ENCODE measurements at regions not wholly inside any gene's neighbourhood (a gene's known extent, or its start where the extent isn't known, plus 50 kb on each side); places are given as distances from the start of the nearest gene placed in this dataset.

DNA sequence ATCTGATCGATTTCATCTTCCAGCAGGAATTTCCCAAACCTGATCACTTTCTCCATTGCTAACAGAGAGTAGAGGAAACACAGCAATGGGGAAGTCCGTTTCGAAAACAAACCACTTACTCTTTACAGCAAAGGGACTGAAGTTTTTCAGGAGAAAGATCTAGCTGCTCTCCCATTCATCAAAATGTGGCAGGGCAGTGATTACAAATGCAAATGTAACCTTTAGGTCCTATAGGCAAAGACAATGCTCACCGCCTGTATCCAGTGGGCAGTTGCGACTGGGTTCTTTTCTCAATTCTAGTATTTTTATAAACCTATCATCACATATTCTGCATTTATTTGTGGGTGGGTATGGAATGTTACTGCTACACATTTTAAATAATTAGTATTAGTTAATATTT, 218.0 kb upstream of the ZFHX3 start:
- Histone ChIP-seq H3K4me3 (ENCODE audit: low read length) (no peak overlapping the region; the same call in 1 of the 2 replicates), H3K27me3 (ENCODE audit: insufficient read depth, low read length) (no peaks in the 10 kb centered on the region), H3K9ac (ENCODE audit: low read depth, low read length) (no peak overlapping the region), H3K36me3 (ENCODE audit: insufficient read depth, low read depth, low read length) (no peaks in the 10 kb centered on the region), H3K4me1 (ENCODE audit: insufficient read depth, low read length) (no peaks in the 10 kb centered on the region), H3K27ac (ENCODE audit: low read length) (no peak overlapping the region), H3K9me3 (ENCODE audit: insufficient read depth, low read depth, low read length) (no peaks in the 10 kb centered on the region)

DNA sequence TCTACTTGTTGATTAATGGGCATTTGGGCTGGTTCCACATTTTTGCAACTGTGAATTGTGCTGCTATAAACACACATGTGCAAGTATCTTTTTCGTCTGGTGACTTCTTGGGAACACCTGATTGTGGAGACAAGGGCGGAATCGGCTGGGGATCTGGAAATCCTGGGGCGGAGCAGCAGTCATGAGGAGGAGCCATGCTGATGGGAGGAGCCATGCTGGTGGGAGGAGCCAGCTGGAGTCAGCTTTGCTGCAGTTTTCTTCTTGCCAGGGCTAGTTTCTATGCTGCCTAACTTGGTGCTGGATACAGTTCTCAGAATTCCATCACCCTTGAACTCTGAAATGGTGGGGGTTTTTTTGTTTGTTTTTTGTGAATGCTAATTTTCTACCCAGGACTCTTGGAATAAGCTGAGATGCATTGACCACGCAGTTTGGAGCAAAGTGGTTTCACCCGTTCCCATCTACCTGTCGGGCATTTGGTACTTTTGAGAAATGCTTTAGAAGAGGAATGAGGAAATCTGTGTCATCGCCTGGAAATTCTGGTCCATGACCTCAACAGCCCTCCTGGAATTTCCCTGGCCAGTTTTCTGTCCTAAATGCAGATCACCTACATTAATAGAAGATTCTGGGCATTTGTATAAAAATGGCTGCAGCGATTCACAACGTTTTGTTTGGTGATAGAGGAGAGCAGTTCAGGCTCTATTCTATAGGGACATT, 217.4 kb upstream of the ZFHX3 start:
- Histone ChIP-seq H3K36me3 (ENCODE audit: insufficient read depth, low read depth, low read length) (no peaks in the 10 kb centered on the region), H3K9me3 (ENCODE audit: insufficient read depth, low read depth, low read length) (no peaks in the 10 kb centered on the region), H3K9ac (ENCODE audit: low read depth, low read length) (no peak overlapping the region), H3K27me3 (ENCODE audit: insufficient read depth, low read length) (no peaks in the 10 kb centered on the region), H3K4me3 (ENCODE audit: low read length) (no peak overlapping the region), H3K27ac (ENCODE audit: low read length) (no peak overlapping the region), H3K4me1 (ENCODE audit: insufficient read depth, low read length) (no peaks in the 10 kb centered on the region)

DNA sequence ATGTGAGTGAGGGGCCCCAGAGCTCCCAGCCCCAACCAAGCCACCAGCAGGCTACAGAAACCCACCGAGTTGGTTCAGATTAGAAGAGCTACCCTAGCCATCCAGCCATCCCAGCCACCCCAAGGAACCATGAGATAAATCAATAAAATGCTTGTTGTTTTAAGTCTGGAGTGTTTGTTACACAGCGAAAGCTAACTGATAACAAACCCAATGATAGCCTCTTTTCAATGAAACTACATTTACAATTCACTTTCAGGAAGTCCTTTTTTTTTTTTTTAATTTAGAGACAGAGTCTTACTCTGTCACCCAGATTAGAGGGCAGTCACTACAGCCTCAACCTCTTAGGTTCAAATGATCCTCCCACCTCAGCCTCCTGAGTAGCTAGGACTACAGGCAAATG, 215.0 kb upstream of the ZFHX3 start:
- Histone ChIP-seq H3K27me3 (ENCODE audit: insufficient read depth, low read length) (no peaks in the 10 kb centered on the region), H3K9ac (ENCODE audit: low read depth, low read length) (no peak overlapping the region), H3K4me3 (ENCODE audit: low read length) (no peak overlapping the region), H3K36me3 (ENCODE audit: insufficient read depth, low read depth, low read length) (no peaks in the 10 kb centered on the region), H3K4me1 (ENCODE audit: insufficient read depth, low read length) (no peaks in the 10 kb centered on the region), H3K27ac (ENCODE audit: low read length) (no peak overlapping the region), H3K9me3 (ENCODE audit: insufficient read depth, low read depth, low read length) (no peaks in the 10 kb centered on the region)

DNA sequence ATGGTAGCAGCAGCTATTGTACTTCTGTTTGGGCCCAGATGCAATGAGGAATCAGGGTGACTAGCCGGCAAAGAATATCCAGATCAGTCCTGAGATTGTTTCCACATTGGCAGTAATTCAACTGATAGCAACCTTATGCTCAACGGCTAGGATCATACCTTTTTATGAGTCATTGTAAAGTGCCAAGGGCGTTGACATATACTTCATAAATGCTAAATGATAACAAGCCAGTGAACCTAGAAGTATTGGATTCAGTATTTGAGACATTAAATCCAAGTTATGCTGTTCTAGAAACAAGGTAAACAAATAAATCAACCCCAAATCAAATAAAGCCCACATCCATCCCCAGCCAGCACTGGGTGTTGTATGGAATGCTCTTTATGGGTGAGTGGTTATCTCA, 207.1 kb upstream of the ZFHX3 start:
- no peaks in the 10 kb centered on the region for H3K9me3 ChIP-seq (ENCODE audit: insufficient read depth, low read depth, low read length)
- H3K27me3 ChIP-seq (ENCODE audit: insufficient read depth, low read length): no peaks in the 10 kb centered on the region
- H3K27ac ChIP-seq (ENCODE audit: low read length): no peak overlapping the region
- H3K4me1 ChIP-seq (ENCODE audit: insufficient read depth, low read length): no peaks in the 10 kb centered on the region
- H3K4me3 ChIP-seq (ENCODE audit: low read length): no peak overlapping the region
- no peaks in the 10 kb centered on the region for H3K36me3 ChIP-seq (ENCODE audit: insufficient read depth, low read depth, low read length)
- H3K9ac ChIP-seq (ENCODE audit: low read depth, low read length): no peak overlapping the region

DNA sequence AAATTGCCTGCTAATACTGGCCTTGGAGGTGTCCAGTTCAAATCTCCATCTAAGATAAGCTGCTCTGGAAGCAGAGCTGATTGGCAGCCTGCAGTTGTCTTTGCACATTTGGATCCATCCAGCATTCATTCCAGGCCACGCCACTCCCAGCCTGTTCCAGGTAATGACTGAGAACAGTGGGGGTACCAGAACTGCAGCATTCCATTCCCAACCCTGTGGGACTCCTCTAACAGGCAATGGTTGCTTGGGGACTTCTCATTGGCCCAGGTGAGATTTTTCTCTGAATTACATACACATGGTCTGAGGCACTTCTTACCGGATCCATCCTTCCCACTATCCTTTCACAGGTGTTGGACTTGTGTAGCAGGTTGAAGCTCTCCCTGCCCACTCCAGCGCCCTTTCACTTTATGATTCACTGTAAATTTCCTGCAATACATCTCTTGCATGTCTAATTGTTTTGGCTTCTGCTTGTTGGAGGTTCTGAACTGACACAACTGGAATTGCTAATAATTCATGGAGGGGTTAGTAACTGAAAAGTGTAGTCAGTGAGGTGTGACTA, 206.1 kb upstream of the ZFHX3 start:
- Histone ChIP-seq H3K4me1 (ENCODE audit: insufficient read depth, low read length) (no peaks in the 10 kb centered on the region), H3K27ac (ENCODE audit: low read length) (no peak overlapping the region), H3K9me3 (ENCODE audit: insufficient read depth, low read depth, low read length) (no peaks in the 10 kb centered on the region), H3K36me3 (ENCODE audit: insufficient read depth, low read depth, low read length) (no peaks in the 10 kb centered on the region), H3K9ac (ENCODE audit: low read depth, low read length) (no peak overlapping the region), H3K4me3 (ENCODE audit: low read length) (no peak overlapping the region), H3K27me3 (ENCODE audit: insufficient read depth, low read length) (no peaks in the 10 kb centered on the region)

DNA sequence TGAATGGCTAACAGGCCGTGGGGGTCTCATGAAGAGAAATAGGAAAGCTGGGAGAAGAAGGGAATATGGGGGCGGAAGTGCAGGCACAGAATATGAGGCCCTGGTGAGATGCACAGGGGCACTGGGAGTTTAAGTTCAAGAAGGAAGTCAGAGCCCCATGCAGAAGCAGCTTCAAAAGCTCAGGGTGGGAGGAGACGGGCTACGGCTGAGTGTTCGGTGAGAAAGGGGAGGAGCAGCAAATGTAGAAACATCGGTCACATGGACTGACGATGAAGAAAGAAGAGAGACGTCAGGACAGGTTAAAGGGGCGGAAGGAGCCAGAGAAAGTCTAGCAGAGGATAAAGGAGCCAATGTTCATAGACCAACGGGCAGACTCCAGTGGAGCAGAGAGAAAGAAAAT, 204.5 kb upstream of the ZFHX3 start:
- Histone ChIP-seq H3K4me3 (ENCODE audit: low read length) (no peak overlapping the region), H3K36me3 (ENCODE audit: insufficient read depth, low read depth, low read length) (no peaks in the 10 kb centered on the region), H3K4me1 (ENCODE audit: insufficient read depth, low read length) (no peaks in the 10 kb centered on the region), H3K9ac (ENCODE audit: low read depth, low read length) (no peak overlapping the region), H3K27me3 (ENCODE audit: insufficient read depth, low read length) (no peaks in the 10 kb centered on the region), H3K27ac (ENCODE audit: low read length) (no peak overlapping the region), H3K9me3 (ENCODE audit: insufficient read depth, low read depth, low read length) (no peaks in the 10 kb centered on the region)

DNA sequence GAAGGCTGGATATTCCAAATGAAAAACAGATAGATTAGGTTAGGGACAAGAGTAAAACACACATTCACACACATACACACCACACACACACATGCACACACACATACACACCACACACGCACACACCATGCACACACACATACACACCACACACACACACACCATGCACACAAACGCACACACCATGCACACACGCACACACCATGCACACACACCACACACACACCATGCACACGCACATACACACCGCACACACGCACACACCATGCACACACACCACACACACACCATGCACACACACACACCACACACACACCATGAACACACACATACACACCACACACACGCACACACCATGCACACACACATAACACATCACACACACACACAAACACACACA, 203.7 kb upstream of the ZFHX3 start:
- Histone ChIP-seq H3K36me3 (ENCODE audit: insufficient read depth, low read depth, low read length) (no peaks in the 10 kb centered on the region), H3K27me3 (ENCODE audit: insufficient read depth, low read length) (no peaks in the 10 kb centered on the region), H3K9ac (ENCODE audit: low read depth, low read length) (no peak overlapping the region), H3K9me3 (ENCODE audit: insufficient read depth, low read depth, low read length) (no peaks in the 10 kb centered on the region), H3K4me3 (ENCODE audit: low read length) (no peak overlapping the region), H3K27ac (ENCODE audit: low read length) (no peak overlapping the region), H3K4me1 (ENCODE audit: insufficient read depth, low read length) (no peaks in the 10 kb centered on the region)

DNA sequence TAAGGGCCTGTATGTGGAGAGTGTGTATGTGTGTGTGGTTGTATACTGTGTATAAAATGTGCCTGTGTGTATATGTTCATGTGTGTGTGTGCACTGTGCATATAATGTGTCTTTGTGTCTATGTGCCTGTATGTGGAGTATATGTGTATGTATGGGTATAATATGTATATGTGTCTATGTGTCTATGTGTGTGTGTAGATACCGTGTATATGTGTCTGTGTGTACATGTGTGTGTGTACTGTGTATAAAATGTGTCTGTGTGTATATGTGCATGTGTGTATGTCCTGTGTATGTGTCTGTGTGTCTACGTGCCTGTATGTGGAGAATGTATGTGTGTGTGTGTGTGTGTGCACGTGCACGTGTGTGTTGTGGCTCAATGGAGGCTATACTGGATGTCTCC, 200.4 kb upstream of the ZFHX3 start:
- Histone ChIP-seq H3K36me3 (ENCODE audit: insufficient read depth, low read depth, low read length) (no peaks in the 10 kb centered on the region), H3K4me3 (ENCODE audit: low read length) (no peak overlapping the region), H3K9me3 (ENCODE audit: insufficient read depth, low read depth, low read length) (no peaks in the 10 kb centered on the region), H3K9ac (ENCODE audit: low read depth, low read length) (no peak overlapping the region), H3K27ac (ENCODE audit: low read length) (no peak overlapping the region), H3K27me3 (ENCODE audit: insufficient read depth, low read length) (no peaks in the 10 kb centered on the region), H3K4me1 (ENCODE audit: insufficient read depth, low read length) (no peaks in the 10 kb centered on the region)

DNA sequence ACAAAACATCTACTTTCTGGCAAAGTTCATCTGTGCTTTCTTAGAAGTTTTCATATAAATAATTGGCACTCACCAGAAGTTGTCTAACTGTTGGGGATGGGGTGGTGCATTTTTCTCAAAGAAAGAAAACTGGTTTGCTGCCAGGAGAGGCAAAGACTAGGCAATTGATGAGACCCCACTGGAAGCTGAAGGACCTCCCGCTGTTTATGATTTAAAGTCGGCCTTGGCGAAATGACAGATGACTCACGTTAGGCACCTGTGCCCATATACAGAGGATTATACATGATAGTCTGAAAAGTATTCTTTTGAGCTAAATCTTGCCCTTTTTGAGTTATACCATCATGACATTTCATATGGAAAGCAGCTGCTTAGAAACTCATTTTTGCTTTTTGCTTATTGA, 193.0 kb upstream of the ZFHX3 start:
- no peak overlapping the region for H3K4me3 ChIP-seq (ENCODE audit: low read length)
- no peak overlapping the region for H3K9ac ChIP-seq (ENCODE audit: low read depth, low read length)
- H3K27ac ChIP-seq (ENCODE audit: low read length): no peak overlapping the region
- no peaks in the 10 kb centered on the region for H3K9me3 ChIP-seq (ENCODE audit: insufficient read depth, low read depth, low read length)
- no peaks in the 10 kb centered on the region for H3K4me1 ChIP-seq (ENCODE audit: insufficient read depth, low read length)
- no peaks in the 10 kb centered on the region for H3K36me3 ChIP-seq (ENCODE audit: insufficient read depth, low read depth, low read length)
- H3K27me3 ChIP-seq (ENCODE audit: insufficient read depth, low read length): no peaks in the 10 kb centered on the region

DNA sequence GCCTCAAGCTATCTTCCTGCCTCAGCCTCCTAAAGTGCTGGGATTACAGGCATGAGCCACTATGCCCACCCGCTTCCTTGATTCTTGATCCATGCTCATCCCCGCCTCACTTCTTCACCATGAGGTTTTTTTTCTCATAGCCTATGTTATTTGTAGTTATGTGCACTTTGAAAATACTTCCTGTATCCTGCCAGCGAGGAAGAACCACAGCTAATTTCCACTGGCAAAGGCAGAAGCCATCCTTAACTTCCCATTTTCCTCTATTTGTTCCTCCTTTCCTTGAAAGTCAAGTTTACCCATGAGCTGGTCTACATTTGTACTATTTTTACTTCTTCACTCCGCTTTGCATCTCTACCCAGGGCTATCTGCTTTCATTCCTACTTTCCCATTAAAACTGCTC, 189.7 kb upstream of the ZFHX3 start:
- Histone ChIP-seq H3K27ac (ENCODE audit: low read length) (no peak overlapping the region), H3K9ac (ENCODE audit: low read depth, low read length) (no peak overlapping the region), H3K4me1 (ENCODE audit: insufficient read depth, low read length) (no peaks in the 10 kb centered on the region), H3K9me3 (ENCODE audit: insufficient read depth, low read depth, low read length) (no peaks in the 10 kb centered on the region), H3K36me3 (ENCODE audit: insufficient read depth, low read depth, low read length) (no peaks in the 10 kb centered on the region), H3K27me3 (ENCODE audit: insufficient read depth, low read length) (no peaks in the 10 kb centered on the region), H3K4me3 (ENCODE audit: low read length) (no peak overlapping the region)

DNA sequence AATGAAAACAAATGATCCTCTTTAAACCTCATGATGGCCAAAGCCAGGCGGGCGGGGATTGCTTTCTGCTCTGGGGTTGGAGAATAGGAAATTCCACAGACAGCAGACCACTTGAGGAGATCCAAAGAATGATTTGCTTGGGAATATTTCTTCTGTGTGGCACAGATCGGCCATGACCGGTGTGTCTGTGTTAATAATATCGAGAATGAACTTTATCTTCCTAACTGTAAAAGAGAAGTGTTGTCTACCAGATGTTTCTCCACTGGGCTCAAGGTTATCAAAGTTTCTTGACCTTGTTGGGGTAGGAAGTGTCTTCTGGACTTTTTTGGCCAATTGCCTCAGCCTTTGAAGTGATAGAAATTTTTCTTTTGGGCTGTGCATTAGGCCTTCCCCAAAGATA, 186.6 kb upstream of the ZFHX3 start:
- Histone ChIP-seq H3K9me3 (ENCODE audit: insufficient read depth, low read depth, low read length) (no peaks in the 10 kb centered on the region), H3K4me1 (ENCODE audit: insufficient read depth, low read length) (no peaks in the 10 kb centered on the region), H3K9ac (ENCODE audit: low read depth, low read length) (no peak overlapping the region), H3K4me3 (ENCODE audit: low read length) (no peak overlapping the region), H3K27ac (ENCODE audit: low read length) (no peak overlapping the region), H3K27me3 (ENCODE audit: insufficient read depth, low read length) (no peaks in the 10 kb centered on the region; the same call in 1 of the 2 replicates), H3K36me3 (ENCODE audit: insufficient read depth, low read depth, low read length) (no peaks in the 10 kb centered on the region)

DNA sequence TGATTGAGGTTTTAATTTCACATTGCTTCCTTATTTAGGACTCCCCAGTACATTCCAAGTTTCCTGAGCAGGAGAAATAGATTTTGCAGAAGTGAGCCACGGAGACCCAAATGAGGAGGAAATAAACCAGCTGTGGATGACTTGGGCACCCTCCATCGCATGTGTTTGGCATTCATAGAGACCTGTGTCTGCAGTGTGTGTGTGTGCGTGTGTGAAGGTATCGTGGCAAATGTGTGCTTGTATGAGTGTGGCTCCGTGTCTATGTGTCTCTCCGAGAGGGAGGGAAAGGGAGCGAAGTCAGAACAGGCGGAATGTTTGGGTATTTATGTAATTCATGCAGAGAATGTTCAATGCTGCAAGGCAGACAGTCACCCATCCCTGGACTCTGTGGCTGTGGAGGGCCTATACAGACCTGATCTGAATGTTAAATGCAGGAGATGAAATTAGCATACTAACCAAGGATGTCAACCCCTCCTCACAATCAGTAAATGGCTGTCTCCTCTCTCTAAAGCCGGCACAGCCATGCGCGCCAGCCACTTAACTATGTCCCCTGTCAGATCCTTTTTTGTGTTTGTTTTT, 186.0 kb upstream of the ZFHX3 start:
- no peak overlapping the region for H3K4me3 ChIP-seq (ENCODE audit: low read length)
- no peak overlapping the region for H3K9ac ChIP-seq (ENCODE audit: low read depth, low read length)
- no peak overlapping the region for H3K27ac ChIP-seq (ENCODE audit: low read length)
- no peaks in the 10 kb centered on the region; the same call in 1 of the 2 replicates for H3K27me3 ChIP-seq (ENCODE audit: insufficient read depth, low read length)
- H3K36me3 ChIP-seq (ENCODE audit: insufficient read depth, low read depth, low read length): no peaks in the 10 kb centered on the region
- no peaks in the 10 kb centered on the region for H3K4me1 ChIP-seq (ENCODE audit: insufficient read depth, low read length)
- H3K9me3 ChIP-seq (ENCODE audit: insufficient read depth, low read depth, low read length): no peaks in the 10 kb centered on the region

All from iPS-20b (cell line).